NCI-H2029 treated with DMSO at 0.1 percent for 48 hours (cell line): ENCODE measurements at regions not wholly inside any gene's neighbourhood (a gene's known extent, or its start where the extent isn't known, plus 50 kb on each side); places are given as distances from the start of the nearest gene placed in this dataset.

ENCODE experiments used
- DNase-seq: peaks from one replicate; lab custom pipeline; 2025; lab: John Stamatoyannopoulos, UW

- DNase-seq: no peak
Observed at GRCh38 chr22:48398181-48398905, 1429.3 kb downstream of the BRD1 start.

- no peak for DNase-seq
Observed at GRCh38 chr22:48397531-48398180, 1430.0 kb downstream of the BRD1 start.

DNA sequence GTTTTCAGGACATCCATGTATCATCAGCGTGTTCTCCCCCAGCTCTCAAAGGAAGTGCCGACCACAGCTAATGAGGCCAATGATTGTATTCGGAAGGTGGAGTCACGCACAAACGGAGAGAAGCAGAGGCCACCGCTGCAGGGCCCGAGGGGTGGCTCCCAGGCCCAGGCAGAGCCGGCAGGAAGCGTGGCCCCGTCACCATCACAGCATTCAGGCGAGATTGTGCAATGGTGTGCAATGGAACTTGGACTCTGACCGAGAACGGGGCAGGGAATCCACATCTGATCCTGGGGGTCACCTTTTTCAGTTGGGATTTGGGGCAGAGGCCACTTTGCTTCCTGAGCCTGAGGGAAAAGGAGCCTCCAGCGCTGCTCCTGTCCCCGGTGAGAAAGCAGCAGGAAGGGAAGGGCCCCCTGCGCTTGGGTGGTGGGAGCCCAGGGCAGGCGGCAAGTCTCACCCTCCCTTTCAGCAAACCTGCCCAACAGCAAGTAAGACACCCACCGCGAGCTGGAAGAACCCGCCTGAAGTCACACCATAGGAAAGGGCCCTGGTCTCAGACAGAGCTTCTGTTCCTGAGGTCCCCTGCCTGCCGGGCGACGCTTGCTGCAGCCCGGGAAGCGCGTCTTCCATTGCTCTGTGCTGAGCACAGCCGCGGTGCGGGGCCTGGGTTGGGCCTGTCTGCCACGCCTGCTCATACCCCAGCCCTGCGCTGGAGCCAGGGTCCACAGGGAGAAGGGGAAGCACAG, 1430.7 kb downstream of the BRD1 start:
- no peak for DNase-seq

GRCh38 chr22:48396091-48396784, 1431.4 kb downstream of the BRD1 start:
- DNase-seq: no peak

- no peak for DNase-seq
Observed at GRCh38 chr22:48395201-48395600, 1432.5 kb downstream of the BRD1 start.

DNA sequence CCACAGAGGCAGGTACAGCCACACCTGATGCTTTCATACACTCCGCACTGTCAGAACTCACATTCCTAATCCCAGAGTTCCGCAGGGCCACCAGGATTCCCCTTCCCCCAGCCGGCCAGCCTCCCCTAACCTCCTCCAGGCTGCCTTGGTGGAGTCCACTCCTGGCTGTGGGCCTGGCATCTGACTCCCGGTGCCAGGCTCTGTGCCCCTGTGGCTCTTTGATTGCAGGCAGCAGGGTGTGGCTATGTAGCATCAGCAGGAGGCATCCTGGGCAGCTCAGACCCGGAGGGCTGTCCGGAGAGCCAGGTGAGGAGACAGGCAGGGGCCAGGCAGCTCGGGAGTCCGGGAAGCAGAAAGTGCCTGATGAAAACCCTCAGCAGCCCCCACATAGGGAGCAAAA, 1432.9 kb downstream of the BRD1 start:
- DNase-seq: no peak

DNA sequence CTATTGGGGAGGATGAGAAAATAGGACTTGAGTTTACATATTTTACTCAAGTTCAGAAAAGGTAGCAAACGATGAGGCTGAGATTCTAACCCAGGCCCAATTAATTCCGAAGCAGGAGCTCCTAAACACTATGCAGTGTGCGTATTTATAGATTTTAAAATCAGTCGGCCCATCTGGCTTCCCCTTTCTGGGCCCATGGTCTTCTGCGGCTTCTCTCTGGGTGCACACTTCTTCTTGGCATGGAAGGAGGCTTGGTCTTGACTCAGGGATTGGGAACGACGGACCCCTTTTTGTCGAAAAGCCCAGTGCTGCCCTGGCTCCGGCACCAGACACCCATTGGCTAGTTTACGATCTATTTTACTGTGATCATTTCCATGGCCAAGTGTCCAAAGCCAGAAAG, 1433.8 kb downstream of the BRD1 start:
- no peak for DNase-seq

- peak; percentile 3 for DNase-seq
Observed at GRCh38 chr22:48393041-48393370, 1434.7 kb downstream of the BRD1 start.

DNA sequence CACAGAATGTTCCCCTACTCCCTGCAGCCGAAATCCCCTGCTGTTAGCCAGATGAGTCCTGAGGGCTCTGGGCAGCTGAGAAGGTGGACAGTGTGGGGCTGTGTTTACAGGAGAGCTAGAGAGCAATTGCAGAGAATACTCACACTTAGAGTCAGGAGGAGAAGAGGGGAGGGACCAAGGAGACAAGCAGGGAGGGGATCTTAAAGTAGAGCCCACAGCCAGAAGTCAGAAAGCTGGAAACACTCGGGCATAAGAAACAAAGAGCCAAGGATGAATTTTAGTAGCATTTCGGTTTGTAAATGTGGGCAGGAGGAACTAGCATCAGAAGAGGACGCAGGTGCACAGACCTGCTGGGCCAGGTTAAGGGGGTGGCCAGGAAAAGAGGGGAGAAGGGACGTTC, 1435.9 kb downstream of the BRD1 start:
- no peak for DNase-seq

- no peak for DNase-seq
Observed at GRCh38 chr22:48391171-48391711, 1436.4 kb downstream of the BRD1 start.

- no peak for DNase-seq
Observed at GRCh38 chr22:48389916-48390315, 1437.8 kb downstream of the BRD1 start.

- no peak for DNase-seq
Observed at GRCh38 chr22:48382197-48382596, 1445.5 kb downstream of the BRD1 start.

GRCh38 chr22:48380016-48380665, 1447.5 kb downstream of the BRD1 start:
- DNase-seq: no peak

DNA sequence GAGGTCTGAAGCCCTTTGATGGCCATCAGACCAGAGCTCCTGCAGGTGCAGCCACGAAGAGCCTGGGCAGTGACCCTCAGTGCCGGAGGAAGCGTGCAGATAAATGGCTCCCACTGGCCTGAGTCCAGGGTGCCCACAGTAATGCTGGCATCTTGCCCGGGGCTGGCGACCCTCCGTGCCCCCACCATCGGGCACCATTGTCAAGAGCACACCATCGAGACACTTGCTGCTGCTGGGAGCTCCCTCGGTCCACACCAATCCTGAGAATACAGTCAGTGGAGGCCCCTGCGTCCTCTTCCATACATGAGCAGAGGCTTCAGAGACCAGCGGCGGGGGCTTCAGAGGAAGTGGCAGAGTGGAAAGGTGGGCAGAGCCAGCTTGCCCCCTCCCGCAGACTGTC, 1448.3 kb downstream of the BRD1 start:
- no peak for DNase-seq

- DNase-seq: no peak
Observed at GRCh38 chr22:48378673-48379072, 1449.0 kb downstream of the BRD1 start.

GRCh38 chr22:48376936-48377712, 1450.5 kb downstream of the BRD1 start:
- DNase-seq: no peak

- DNase-seq: no peak
Observed at GRCh38 chr22:48376428-48376827, 1451.2 kb downstream of the BRD1 start.

- no peak for DNase-seq
Observed at GRCh38 chr22:48373626-48374173, 1454.0 kb downstream of the BRD1 start.

DNA sequence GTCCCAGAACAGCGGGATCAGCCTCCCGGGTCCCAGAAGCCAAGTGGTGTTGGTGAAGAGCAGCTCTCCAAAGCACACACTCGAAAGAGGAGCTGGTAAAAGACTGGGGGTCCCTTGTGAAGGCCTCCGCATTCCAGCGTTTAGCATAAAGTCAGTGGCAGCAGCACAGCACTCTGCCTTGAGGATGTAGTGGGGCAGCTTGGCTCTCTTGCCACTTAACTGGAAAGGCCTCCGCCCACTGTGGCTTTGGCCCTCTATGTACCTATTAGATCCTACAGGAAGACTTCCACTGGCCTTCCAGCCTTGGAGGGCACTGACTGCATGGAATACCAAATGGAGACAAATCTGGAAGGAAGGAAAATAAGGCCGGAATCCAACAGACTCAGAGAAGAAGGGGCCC, 1455.3 kb downstream of the BRD1 start:
- DNase-seq: no peak

DNA sequence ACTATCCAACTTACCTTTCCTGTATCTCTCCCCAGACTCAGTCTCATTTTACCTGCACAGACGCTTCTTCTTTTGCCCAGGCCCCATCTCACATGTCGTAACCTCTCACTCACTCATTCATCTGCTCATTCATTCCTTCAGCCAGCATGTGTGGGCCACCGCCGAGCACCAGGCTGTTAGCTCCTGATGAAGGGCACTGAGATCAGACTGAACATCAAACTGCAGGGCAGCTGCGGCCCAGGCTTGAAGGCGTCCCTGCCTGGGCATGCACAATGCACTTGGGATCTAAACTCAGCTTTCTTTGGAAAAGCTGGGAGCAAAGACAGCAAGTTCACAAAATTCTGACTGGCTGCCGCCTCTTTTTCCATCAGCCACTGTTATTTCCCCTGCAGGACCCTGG, 1456.3 kb downstream of the BRD1 start:
- DNase-seq: no peak
